GM12878 (cell line): ENCODE measurements at regions not wholly inside any gene's neighbourhood (a gene's known extent, or its start where the extent isn't known, plus 50 kb on each side); places are given as distances from the start of the nearest gene placed in this dataset.

Experiments used
- BACH1 ChIP-seq: fragments of 450-650 bp; IDR thresholded peaks from 2 replicates; pipeline ENCODE4 v1.6.1; 2017; ENCODE audit warnings: mild to moderate bottlenecking, borderline replicate concordance
- CBX3 ChIP-seq: fragments of 200-600 bp; sonication (generic); IDR thresholded peaks from 2 replicates; pipeline ENCODE4 v1.6.1; 2016; ENCODE audit warnings: low read depth, borderline replicate concordance
- EP300 ChIP-seq, 2 experiments: fragments of 150-350 bp in 1 of 2; IDR thresholded peaks; 2 replicates each; pipeline ENCODE4 v1.6.1; 2011 to 2012; ENCODE audit warnings: low read depth in 2 of 2, low read length in 2 of 2, borderline replicate concordance in 1 of 2, improper control_type of control experiment in 1 of 2, inconsistent platforms in 1 of 2; ENCODE audit not compliant: control insufficient read depth in 1 of 2
- EZH2 ChIP-seq: IDR thresholded peaks from 2 replicates; pipeline ENCODE4 v1.6.1; 2012; ENCODE audit warnings: low read depth, mild to moderate bottlenecking, control low read depth, inconsistent platforms, low read length, borderline replicate concordance; ENCODE audit not compliant: control insufficient read depth
- HCFC1 ChIP-seq: fragments of 150-350 bp; IDR thresholded peaks from 2 replicates; pipeline ENCODE4 v1.6.1; 2014; ENCODE audit warnings: low read length
- MXI1 ChIP-seq: fragments of 150-350 bp; IDR thresholded peaks from 2 replicates; pipeline ENCODE4 v1.6.1; 2011; ENCODE audit warnings: low read depth, mild to moderate bottlenecking, inconsistent platforms, low read length, improper control_type of control experiment
- NRF1 ChIP-seq: conservative IDR thresholded peaks from 2 replicates; pipeline ENCODE4 v1.6.1; 2011; ENCODE audit warnings: mild to moderate bottlenecking, low read depth, low read length, improper control_type of control experiment
- POLR2A ChIP-seq: IDR thresholded peaks from 2 replicates; pipeline ENCODE4 v1.6.1; 2011; ENCODE audit warnings: low read depth, mild to moderate bottlenecking, low read length
- RBBP5 ChIP-seq: fragments of 200-600 bp; sonication (generic); conservative IDR thresholded peaks from 2 replicates; pipeline ENCODE4 v1.6.1; 2016
- SKIL ChIP-seq: fragments of 450-650 bp; IDR thresholded peaks from 2 replicates; pipeline ENCODE4 v1.6.1; 2017; ENCODE audit warnings: mild to moderate bottlenecking, low read depth, inconsistent platforms; ENCODE audit not compliant: poor library complexity, severe bottlenecking
- TCF7 ChIP-seq: IDR thresholded peaks from 2 replicates; pipeline ENCODE4 v1.6.1; 2014; ENCODE audit warnings: antibody characterized with exemption, borderline replicate concordance
- TF ChIP-seq, protein P1 (sequence below): IDR thresholded peaks from 2 replicates; pipeline ENCODE4 v1.6.1; 2012; ENCODE audit warnings: mild to moderate bottlenecking, low read depth, low read length
- TF ChIP-seq, protein P2 (sequence below), 3 experiments: IDR thresholded peaks in 2 of 3; conservative IDR thresholded peaks in 1 of 3; 2 replicates each; pipeline ENCODE4 v1.5.1; 2011; ENCODE audit warnings: low read depth in 3 of 3, low read length in 3 of 3, mild to moderate bottlenecking in 3 of 3, control low read depth in 2 of 3, moderate library complexity in 2 of 3, inconsistent platforms in 1 of 3, mixed read lengths in 1 of 3; ENCODE audit not compliant: control insufficient read depth in 2 of 3, insufficient read depth in 1 of 3; ENCODE audit errors: extremely low read depth in 1 of 3
- TF ChIP-seq, protein P3 (sequence below): IDR thresholded peaks from 2 replicates; pipeline ENCODE4 v1.6.1; 2012; ENCODE audit warnings: low read depth, low read length, improper control_type of control experiment

- no peak for TF ChIP-seq TCF7
- no peak for TF ChIP-seq HCFC1
- no peak for TF ChIP-seq EP300 (IDR thresholded peaks at IDR 0.05; ENCODE audit: borderline replicate concordance in 1 of 2, control insufficient read depth in 1 of 2, low read depth in 2 of 2, low read length in 2 of 2)
- TF ChIP-seq RBBP5, result no peak
- no peak for TF ChIP-seq NRF1
- TF ChIP-seq, protein P1, sequence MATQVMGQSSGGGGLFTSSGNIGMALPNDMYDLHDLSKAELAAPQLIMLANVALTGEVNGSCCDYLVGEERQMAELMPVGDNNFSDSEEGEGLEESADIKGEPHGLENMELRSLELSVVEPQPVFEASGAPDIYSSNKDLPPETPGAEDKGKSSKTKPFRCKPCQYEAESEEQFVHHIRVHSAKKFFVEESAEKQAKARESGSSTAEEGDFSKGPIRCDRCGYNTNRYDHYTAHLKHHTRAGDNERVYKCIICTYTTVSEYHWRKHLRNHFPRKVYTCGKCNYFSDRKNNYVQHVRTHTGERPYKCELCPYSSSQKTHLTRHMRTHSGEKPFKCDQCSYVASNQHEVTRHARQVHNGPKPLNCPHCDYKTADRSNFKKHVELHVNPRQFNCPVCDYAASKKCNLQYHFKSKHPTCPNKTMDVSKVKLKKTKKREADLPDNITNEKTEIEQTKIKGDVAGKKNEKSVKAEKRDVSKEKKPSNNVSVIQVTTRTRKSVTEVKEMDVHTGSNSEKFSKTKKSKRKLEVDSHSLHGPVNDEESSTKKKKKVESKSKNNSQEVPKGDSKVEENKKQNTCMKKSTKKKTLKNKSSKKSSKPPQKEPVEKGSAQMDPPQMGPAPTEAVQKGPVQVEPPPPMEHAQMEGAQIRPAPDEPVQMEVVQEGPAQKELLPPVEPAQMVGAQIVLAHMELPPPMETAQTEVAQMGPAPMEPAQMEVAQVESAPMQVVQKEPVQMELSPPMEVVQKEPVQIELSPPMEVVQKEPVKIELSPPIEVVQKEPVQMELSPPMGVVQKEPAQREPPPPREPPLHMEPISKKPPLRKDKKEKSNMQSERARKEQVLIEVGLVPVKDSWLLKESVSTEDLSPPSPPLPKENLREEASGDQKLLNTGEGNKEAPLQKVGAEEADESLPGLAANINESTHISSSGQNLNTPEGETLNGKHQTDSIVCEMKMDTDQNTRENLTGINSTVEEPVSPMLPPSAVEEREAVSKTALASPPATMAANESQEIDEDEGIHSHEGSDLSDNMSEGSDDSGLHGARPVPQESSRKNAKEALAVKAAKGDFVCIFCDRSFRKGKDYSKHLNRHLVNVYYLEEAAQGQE, result no peak
- TF ChIP-seq, protein P2, sequence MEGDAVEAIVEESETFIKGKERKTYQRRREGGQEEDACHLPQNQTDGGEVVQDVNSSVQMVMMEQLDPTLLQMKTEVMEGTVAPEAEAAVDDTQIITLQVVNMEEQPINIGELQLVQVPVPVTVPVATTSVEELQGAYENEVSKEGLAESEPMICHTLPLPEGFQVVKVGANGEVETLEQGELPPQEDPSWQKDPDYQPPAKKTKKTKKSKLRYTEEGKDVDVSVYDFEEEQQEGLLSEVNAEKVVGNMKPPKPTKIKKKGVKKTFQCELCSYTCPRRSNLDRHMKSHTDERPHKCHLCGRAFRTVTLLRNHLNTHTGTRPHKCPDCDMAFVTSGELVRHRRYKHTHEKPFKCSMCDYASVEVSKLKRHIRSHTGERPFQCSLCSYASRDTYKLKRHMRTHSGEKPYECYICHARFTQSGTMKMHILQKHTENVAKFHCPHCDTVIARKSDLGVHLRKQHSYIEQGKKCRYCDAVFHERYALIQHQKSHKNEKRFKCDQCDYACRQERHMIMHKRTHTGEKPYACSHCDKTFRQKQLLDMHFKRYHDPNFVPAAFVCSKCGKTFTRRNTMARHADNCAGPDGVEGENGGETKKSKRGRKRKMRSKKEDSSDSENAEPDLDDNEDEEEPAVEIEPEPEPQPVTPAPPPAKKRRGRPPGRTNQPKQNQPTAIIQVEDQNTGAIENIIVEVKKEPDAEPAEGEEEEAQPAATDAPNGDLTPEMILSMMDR (IDR thresholded peaks at IDR 0.05 in 2 of 3, conservative IDR thresholded peaks at IDR 0.05 in 1 of 3; ENCODE audit: control insufficient read depth in 2 of 3, extremely low read depth in 1 of 3, insufficient read depth in 1 of 3, low read depth in 3 of 3, low read length in 3 of 3), result no peak
- no peak for TF ChIP-seq POLR2A
- no peak for TF ChIP-seq MXI1
- TF ChIP-seq SKIL, result no peak
- no peak for TF ChIP-seq EZH2
- TF ChIP-seq BACH1, result no peak
- no peak for TF ChIP-seq CBX3
- TF ChIP-seq, protein P3, sequence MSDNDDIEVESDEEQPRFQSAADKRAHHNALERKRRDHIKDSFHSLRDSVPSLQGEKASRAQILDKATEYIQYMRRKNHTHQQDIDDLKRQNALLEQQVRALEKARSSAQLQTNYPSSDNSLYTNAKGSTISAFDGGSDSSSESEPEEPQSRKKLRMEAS, result no peak
Observed at GRCh38 chr10:78342827-78343653, 309.4 kb downstream of the RPS24 start.
